CD4-positive, alpha-beta T cell treated with Interleukin-10 for 1 hour (primary cell): ENCODE measurements at regions not wholly inside any gene's neighbourhood (a gene's known extent, or its start where the extent isn't known, plus 50 kb on each side); places are given as distances from the start of the nearest gene placed in this dataset.

Source experiments
- DNase-seq: peaks from one replicate; pipeline ENCODE4 v3.0.0-alpha.2; 2020

DNA sequence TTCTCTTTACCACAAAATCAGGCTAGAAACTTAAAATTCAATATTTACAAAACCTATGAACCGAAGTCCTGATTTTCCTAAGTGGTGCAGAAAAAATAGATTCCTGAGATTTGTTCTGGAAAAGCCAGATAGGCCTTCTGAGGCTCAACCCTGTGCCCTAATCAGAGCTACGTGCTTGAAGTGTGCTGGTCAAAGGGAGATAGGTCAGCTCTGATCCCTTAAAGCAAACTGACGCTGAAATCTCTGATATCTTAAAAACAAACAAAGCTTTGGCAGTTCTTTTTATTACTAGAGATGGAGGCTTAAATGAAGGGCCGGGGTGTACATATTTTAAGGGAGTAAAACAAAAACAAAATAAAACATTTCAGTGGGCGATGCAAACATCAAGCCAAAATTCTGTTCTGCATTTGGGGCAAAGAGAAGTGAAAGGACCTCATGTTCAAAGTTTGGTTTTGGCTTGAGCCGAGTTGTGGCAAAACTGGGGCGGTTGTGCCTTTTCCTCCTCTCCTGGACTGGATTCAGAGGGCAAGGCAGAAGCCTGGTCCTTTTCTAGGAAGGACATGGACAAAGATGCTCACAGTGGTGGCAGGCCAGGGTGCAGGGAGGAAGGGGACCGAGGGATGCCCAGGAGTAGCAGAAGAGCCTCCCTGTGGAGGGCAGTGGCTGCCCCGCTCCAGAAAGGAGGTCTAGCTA lies 295.0 kb downstream of the CDCA7 start:
- no peak for DNase-seq

DNA sequence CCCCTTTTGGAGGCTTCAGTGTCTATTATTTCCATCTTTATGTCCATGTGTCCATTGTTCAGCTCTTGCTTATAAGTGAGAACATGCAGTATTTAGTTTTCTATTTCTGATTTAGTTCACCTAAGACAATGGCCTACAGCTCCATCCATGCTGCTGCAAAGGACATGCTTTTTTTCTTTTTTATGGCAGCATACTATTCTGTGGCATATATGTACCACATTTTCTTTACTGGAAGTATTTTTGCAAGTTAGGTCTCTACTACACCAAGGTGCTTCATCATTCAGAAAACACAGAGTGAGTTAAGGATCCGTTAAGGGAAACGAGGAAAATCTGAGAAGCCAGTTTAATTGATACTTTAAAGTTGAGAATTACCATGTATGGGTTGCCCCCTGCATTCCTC lies 297.2 kb downstream of the CDCA7 start:
- no peak for DNase-seq

DNA sequence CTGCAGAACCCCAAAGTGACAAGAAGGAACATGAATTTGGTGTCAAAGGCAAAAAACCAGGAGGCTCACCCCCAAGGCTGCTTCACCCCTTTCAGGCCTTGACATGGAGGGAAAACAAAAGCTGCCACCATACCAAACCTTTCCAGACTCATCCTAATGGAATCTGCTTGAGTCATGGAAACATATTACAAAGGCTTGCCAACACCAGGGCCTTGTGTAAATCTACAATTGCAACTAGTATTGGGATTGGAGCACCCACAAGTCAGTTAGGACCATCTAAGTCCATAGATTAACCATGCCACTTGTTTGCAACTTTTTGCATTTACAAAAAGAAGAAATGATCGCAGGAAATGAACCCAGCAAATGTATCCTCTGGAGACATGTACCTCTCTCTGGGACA lies 297.6 kb downstream of the CDCA7 start:
- DNase-seq = no peak

DNA sequence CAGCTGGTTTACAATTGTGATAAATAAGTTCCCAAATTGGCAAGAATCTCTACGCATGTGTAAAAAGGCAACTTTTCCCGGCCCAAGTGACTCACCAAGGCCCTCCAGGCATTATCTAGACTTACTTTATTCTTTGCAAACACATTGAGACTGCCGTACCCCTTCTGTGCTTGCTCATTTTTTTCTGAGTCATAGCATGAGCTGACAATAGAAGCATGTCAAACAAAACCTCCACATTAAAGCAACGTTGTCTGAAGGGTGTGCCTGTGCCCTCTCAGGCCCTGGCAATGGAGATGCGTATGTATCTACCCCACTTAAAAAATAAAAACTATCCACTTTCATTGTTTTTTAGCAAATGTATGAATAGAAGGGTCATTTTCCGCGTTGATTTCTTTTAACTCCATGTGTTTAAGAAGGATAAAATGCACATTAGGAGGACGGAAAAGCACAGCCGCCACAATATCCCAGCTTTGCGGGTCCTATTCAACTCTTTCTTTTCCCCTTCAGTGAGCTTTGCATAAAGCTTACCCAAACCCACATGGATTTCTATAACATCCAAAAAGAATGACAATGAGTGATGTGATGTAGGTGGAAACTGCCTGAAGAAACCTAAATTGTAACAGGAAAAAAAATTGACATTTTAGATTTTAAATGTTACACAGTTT lies 298.2 kb downstream of the CDCA7 start:
- DNase-seq = no peak

DNA sequence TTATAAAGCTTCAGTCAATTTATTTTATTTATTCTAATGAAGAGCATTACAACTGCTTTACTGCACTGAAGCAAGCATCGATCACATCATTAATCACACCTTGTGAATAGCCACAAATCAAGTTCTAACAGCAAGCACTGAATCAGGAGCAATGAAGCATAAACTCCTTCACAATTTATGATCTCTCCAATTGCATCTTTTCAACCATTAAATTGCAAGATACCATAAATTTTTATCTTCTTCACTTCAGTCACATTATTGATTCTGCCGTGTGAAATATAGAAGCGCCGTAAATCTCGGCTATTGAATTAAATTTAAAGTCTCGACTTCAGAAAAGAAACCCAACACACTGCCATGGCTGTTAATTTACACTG lies 298.7 kb downstream of the CDCA7 start:
- DNase-seq = no peak

DNA sequence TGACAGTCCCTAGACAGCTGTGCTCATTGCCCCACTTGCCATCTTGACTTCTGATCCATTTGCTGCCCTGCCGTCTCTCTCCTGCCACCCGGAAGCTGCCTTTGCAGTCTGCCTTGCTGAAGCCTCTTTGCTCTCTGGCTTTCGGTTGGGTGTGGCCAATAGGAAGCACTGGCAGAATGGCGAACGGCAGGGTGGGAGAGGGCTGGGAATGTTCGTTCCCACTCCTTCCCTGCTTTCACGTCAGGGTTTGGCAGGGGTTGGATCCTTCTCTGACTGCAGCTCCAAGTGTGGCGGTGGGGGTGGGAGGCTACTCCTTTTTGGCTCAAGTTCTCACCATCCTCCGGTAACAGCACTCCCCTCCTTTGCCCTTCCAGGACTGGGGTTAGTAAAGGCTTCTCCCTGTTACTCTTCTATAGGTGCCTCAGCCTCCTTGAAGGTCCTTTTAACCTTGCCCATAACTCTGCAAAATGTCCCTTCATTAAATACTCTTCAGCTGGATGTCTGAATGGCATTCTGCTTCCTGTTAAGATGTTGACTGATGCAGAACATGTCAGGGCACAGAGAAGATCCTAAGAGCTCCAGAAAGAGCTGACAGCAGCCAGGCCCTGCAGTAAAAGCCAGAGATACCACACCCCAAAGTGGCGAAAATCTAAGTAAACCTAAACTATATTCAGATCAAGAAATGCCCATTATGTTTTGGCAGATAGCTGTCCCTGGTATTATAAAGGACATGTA lies 299.7 kb downstream of the CDCA7 start:
- no peak for DNase-seq

DNA sequence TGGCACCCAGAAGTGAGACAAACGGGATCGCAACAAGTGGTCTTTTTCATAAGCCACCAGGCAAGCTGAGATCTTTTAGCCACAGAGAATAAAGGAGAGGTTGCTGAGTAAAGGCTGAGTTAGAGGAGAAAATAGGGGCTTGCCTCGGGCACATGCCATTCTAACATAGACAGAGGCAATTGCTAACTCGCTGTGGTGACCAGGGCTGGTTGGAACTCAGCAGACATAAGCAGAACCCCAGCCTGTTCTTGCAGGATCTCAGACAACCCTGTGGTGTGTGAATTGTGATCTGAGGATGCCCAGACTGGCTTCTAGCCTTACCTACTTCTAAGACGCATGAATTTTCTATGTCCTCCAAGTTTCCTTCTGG lies 300.2 kb downstream of the CDCA7 start:
- no peak for DNase-seq

DNA sequence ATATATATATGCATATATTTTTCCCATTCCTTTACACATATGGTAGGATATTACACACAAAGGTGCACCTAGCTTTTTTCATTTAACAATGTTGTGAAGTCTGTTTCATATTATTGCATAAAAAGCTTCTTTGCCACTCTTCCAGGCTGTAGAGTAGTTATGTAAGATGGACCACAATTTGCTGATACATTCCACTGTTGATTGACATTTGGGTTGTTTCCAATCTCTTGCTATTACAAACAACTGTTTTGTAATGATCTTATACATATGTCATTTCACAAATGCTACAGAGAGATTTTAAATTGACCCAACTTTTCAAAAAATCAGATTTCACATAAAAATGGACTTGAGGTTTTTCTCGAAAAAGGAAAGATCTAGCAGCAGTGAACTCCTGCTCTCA lies 301.4 kb downstream of the CDCA7 start:
- no peak for DNase-seq

DNA sequence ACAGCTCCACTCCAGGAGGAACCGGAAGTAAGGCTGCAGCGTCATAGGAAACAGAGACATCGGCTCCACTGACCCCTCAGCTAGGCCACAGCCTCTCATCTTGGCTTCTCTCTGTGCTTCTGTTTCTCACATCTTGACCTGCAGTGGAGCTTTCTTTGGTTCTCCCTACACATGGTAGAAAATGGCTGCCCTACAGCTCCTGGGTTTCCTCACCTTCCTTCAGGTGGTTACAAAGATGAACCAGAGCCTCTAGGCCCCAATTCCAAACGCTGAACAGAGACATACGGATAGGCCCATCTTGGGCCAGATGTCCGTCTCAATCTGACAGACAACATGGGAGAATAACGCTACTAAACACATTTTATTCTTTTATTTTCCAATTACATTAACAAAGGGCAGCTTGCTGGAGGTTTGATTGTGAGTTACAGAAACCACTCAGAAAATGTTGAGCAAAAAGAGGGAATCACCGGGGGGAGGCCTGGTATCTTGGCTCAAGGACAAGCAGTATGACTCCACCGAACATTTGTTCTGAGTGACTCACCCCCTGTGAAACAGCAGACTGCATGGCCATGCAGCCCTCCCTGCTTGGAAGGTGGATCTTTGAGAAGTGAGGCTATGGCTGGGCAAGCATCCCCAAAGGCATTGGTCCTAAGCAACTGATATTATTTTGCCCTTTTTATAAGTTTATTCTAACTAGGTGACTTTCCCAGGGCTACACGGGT lies 303.5 kb downstream of the CDCA7 start:
- no peak for DNase-seq

DNA sequence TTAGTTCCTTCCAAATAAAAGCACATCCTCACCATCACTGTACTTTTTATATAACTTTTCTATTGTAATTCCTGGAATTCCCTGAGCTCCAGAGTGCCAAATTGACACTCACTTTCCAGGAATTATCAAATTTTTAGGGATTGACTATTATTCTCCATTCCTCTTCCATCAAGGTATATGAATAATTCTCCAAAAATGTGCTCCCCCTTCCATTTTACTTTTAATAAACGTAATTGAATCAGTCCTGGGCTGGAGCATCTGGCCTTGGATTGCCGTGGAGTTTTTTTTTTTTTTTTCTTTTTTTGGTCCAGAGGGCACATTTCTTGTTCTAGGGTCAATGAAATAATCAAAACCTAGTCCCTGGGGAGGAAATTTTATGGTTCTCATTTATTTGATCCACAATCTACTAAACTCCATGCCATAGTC lies 304.3 kb downstream of the CDCA7 start:
- no peak for DNase-seq

DNA sequence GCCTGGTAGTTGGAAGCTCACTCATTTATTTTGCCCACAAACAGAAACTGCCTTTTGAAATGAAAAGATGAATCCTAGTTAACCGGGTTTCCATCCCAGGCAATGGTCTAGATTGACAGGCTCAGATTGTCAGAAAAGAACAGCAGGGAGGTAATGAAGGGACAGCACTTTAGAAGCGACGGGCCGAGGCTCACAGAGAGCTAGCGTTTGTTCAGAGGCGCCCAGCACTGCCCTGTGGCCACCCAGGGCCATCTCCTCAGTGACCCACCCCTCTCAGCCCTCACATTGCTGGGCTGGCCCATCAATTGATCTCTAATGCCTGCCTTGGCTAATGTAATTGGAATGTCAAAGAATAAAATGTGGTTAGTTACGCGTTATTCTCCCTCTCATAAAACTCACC lies 304.8 kb downstream of the CDCA7 start:
- no peak for DNase-seq

DNA sequence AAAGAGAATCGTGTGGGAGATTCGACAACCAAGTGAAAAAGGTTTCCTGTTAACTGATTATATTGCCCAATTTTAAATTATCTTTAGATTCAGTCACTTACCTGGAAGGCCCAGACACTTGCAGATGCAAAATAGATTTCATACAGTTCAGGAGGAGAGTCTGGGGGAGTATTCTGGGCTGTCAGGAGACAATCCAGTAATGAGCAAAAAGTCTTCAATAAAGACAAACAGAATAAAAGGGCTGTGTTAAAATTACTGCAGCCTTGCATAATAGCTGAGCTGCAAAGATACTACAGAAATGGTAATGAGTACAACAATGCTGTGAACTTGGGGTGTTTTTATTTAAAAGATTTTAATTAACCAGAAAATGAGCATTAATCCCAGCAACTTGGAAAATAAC lies 303.6 kb downstream of the SP3 start:
- DNase-seq = no peak

DNA sequence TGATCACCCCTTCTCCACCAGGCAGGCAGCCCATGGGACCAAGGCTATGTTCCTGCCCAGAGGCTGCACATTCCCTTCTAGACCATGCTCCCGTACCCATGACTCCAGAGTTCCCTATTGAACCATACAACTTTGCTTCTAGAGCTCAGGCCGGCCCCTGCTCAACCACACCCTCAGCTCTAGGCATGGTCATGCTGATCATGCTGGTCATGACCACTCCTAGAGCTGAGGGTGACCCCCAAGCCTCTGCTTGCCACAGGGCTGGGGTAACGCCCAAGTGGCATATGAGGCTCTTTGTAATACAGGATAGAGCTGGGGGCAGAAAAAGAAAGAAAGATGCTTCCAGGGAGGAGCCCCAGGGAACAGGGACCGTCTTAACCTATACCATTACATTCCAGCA lies 301.8 kb downstream of the SP3 start:
- DNase-seq = no peak

DNA sequence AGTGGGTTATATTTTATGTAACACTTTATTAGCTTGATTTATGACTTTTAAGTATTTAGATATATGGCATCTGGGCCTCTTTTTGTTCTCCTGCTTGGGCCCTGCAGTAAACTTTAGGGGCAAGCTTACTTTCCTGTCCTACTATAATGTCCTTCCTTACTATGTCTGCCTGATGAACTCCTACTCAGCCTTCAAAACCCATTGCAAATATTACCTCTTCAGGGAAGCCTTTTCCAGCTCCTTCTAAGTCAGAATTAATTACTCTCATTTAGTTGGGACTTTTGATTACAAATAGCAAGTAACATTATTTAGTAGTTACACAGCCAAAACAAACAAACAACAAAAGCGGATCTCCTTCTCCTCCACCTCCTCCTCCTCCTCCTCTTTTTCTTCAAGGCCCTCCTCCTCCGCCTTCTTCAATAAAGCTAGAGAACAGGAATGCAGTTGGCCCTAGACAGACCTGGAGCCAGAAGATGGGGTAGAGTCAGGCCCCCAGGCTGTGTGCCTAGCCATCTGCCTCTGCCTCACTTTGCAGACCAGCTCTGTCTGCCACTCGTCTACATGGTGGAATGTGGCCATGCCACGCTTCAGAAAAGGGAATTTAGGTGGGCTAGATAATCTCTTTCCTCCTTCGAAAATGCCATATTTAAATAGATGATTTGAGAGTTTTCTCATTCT lies 301.2 kb downstream of the SP3 start:
- no peak for DNase-seq

DNA sequence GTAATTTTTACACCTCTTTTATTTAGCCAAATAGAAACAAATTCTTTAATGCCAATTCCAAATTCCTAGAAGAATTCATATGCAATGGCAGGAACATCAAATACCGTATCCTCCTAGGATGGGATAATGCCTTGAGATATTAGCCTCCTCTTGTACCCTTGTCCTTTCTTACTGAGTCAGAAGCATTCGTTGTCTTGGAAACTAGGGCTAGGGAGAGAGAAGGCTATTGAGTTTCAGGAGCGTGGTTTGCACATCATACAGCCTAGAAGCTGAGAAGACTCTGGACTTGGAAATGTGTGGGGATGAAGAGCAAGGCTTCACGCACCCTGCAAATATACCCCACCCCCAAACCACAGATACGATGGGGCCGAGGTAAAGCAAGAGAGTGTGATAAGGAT lies 300.7 kb downstream of the SP3 start:
- no peak for DNase-seq

DNA sequence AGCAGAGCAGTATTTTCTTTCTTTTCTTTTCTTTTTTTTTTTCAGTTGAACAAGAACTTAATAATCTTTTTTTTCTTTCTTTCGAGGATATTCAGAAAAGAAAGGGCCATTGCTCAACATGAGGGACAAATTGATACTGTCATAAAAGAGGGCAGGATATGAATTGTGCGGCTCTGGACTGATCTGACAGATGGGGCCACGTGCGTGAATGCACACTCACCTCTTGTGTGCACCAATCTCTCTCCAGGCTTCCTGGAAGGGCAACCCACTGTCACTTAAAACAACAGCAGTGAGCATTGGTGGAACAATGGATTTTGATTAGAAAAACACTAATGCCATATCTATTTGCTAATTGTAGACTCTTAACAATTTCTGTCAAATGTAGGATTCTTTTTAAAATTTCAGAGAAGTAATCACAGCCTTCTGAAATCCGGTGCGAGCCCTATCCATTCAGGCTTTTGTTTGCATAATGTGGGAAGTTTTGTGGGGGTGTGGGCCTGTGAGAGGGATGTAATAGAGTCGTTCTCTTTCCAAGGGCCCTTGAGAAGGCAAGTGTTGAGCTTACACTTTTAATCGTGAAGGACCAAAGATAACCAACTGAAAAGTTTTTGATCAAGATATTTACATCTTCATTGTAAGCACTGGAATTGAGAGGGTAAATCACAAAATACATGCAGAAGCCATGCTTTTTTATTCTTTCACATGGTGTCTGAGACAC lies 298.8 kb downstream of the SP3 start:
- no peak for DNase-seq

DNA sequence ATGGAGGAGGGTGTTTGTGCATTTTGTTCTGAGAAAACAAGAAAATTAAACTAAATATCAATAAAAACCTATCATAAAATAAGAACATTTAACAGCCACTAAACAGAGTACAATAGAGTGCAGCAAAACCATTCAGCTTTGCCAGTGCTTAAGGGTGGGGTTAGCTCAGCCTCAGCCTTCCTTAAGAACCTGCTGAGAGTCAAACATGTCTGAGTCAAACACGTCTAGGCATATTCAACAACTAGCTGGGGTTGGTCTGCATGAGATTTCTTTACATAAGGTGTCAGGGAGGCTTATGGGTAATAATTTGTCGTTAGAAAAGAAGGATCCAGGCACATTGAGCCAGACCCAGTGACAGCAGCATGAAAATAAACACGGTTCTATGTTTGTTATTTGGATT lies 298.2 kb downstream of the SP3 start:
- no peak for DNase-seq

DNA sequence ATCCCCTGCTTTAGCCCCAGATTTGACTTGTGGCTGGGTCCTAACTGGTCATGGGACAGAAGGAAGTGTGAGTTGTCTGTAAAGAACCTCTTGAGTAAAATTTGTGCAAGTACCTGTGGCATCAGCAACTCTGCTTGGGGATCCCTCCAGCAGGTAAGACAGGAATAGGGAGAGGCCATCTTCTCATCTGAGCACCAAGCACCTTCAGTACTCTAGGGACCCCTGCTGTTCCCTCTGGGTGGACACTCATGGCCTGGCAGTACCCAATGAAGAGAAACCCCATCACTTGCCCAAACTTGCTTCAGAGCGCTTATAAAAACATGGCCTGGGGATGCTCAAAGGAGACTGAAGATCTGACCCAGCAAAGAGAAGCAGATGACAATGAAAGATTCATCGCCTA lies 297.8 kb downstream of the SP3 start:
- DNase-seq = no peak

DNA sequence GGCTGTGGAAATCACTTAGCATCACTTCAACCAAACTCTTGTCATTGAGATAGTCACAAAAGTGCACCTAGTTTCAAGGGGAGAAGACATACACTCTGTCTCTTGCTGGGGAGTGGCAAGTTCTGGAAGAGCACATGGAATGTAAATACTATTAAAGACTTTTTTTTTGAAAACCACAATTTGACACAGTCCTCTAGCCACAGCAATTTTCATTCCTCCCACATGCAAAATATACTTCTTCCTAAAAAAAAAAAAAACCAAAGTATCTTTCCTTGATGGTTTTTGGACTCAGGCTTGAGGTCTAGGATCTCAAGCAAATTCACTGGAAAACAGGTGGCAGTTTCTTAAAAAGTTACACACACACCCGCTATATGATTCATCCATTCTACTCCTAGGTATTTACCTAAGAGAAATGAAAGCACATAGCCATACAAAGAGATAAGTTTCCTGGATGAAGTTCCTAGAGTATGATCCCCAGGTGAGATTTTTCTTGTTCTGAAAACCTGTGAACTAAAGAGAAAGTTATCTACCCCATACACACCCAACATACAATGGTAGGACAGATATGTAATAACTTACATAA lies 295.8 kb downstream of the SP3 start:
- no peak for DNase-seq

DNA sequence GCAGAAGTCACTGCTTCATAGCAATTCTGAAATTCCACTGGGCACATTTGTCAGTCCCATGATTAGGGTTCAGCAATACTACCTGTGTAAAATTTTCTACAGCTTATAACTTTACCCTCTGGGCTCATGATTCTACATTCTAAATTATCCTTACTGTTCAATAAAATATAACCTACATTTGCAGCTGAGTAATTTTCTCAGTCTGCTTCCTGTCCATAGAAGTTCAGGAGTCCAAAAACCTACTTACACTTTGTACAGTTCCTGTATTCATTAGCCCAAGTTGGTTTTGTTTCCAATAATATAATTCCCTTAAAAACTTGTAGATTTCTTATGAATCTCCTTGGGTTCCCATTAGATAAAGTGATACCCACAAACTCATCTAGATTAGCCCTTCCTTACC lies 295.3 kb downstream of the SP3 start:
- DNase-seq = no peak

DNA sequence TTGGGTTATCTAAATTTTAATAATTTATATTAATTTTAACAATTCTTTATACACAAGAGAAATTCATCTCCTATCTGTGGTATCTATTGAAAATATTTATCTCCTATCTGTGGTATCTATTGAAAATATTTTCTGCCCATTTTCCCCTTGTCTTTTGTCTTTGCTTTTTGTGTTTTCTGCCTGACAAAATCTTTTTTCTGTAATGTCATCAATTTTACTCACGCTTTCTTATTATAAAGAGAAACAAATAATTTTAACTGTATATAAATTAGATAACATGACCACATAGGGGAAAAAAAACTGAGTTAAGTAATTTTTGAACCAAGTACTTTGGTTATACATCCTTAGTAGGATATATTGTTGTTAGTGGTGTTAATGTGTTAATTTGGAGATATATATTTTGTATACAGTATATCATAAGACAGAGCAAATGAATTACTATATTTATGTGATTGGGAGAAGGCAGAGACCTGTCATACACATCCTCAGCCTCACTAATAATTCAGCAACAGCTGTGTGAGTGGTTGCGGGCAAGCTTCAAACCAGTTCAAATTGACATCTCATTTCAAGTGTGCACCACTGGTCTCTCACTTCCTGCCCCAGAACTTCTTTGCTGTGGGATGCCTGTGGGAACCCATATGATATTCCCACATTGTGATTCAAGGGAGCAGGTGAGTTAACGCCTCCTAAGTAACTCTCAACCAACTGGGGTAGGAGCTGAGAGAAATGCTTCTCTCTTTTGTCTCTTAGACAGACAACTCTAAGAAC lies 292.4 kb downstream of the SP3 start:
- DNase-seq = no peak
